ENCODE measurements at regions not wholly inside any gene's neighbourhood (a gene's known extent, or its start where the extent isn't known, plus 50 kb on each side); places are given as distances from the start of the nearest gene placed in this dataset.

GRCh38 chr2:16313235-16313975 is 352.2 kb downstream of the CYRIA start:
- TF ChIP-seq ELF4 (IDR thresholded peaks at IDR 0.05) = no peak
- no peak for TF ChIP-seq ARNT (IDR thresholded peaks at IDR 0.05)
- TF ChIP-seq LEF1 (IDR thresholded peaks at IDR 0.05; ENCODE audit: borderline replicate concordance) = no peak
- ChIA-PET CTCF (no interaction called here), POLR2A (no interaction called here)
- no peak for DNase-seq (ENCODE audit: extremely low spot score)

GRCh38 chr2:16312771-16313170 is 352.9 kb downstream of the CYRIA start:
- no peak for TF ChIP-seq SP1 (IDR thresholded peaks at IDR 0.05)
- TF ChIP-seq HDGF (IDR thresholded peaks at IDR 0.05; ENCODE audit: borderline replicate concordance) = no peak
- TF ChIP-seq ARNT (IDR thresholded peaks at IDR 0.05) = no peak
- no peak for TF ChIP-seq CTBP1 (IDR thresholded peaks at IDR 0.05; ENCODE audit: borderline replicate concordance)
- TF ChIP-seq NFRKB (IDR thresholded peaks at IDR 0.05) = no peak
- no peak for TF ChIP-seq L3MBTL2 (conservative IDR thresholded peaks at IDR 0.05)
- TF ChIP-seq TARDBP (IDR thresholded peaks at IDR 0.05) = no peak
- TF ChIP-seq FOXA1 (IDR thresholded peaks at IDR 0.05) = no peak
- no peak for DNase-seq (ENCODE audit: extremely low spot score)
- ChIA-PET POLR2A (no interaction called here), CTCF (no interaction called here)

- TF ChIP-seq LEF1 (IDR thresholded peaks at IDR 0.05; ENCODE audit: borderline replicate concordance) (no peak), HDGF (IDR thresholded peaks at IDR 0.05; ENCODE audit: borderline replicate concordance) (no peak), ELF4 (IDR thresholded peaks at IDR 0.05) (no peak), NFRKB (IDR thresholded peaks at IDR 0.05) (no peak), SP1 (IDR thresholded peaks at IDR 0.05) (no peak), CTBP1 (IDR thresholded peaks at IDR 0.05; ENCODE audit: borderline replicate concordance) (no peak), FOXK2 (IDR thresholded peaks at IDR 0.05) (no peak), BHLHE40 (IDR thresholded peaks at IDR 0.05; ENCODE audit: borderline replicate concordance) (no peak)
- POLR2A ChIA-PET = no interaction called here
- no peak for DNase-seq (ENCODE audit: extremely low spot score)
- CTCF ChIA-PET = no interaction called here
Measured at GRCh38 chr2:16311521-16312440, 353.9 kb downstream of the CYRIA start.

GRCh38 chr2:16308816-16309215 is 356.8 kb downstream of the CYRIA start:
- POLR2A ChIA-PET = no interaction called here
- TF ChIP-seq LEF1 (IDR thresholded peaks at IDR 0.05; ENCODE audit: borderline replicate concordance) = no peak
- TF ChIP-seq SP1 (IDR thresholded peaks at IDR 0.05) = no peak
- TF ChIP-seq ARNT (IDR thresholded peaks at IDR 0.05) = no peak
- TF ChIP-seq FOXA1 (IDR thresholded peaks at IDR 0.05) = no peak
- no peak for TF ChIP-seq FOXK2 (IDR thresholded peaks at IDR 0.05)
- no peak for TF ChIP-seq ELF4 (IDR thresholded peaks at IDR 0.05)
- TF ChIP-seq ZNF384 (IDR thresholded peaks at IDR 0.05) = no peak
- no peak for TF ChIP-seq HDGF (IDR thresholded peaks at IDR 0.05; ENCODE audit: borderline replicate concordance)
- no peak for TF ChIP-seq L3MBTL2 (conservative IDR thresholded peaks at IDR 0.05)
- TF ChIP-seq CTBP1 (IDR thresholded peaks at IDR 0.05; ENCODE audit: borderline replicate concordance) = no peak
- CTCF ChIA-PET = interaction anchor here (1.0 kb wide), 1 partner anchor 13 kb away, joined by 3 read pairs; no protein-coding TSS in a partner anchor
- DNase-seq (ENCODE audit: extremely low spot score) = no peak

GRCh38 chr2:16304876-16305590 is 360.6 kb downstream of the CYRIA start:
- ChIA-PET POLR2A (no interaction called here), CTCF (no interaction called here)
- DNase-seq (ENCODE audit: extremely low spot score) = no peak
- TF ChIP-seq LEF1 (IDR thresholded peaks at IDR 0.05; ENCODE audit: borderline replicate concordance) (no peak), FOXK2 (IDR thresholded peaks at IDR 0.05) (no peak), ELF4 (IDR thresholded peaks at IDR 0.05) (no peak), TARDBP (IDR thresholded peaks at IDR 0.05) (no peak), CTBP1 (IDR thresholded peaks at IDR 0.05; ENCODE audit: borderline replicate concordance) (no peak), FOXA1 (IDR thresholded peaks at IDR 0.05) (no peak), BHLHE40 (IDR thresholded peaks at IDR 0.05; ENCODE audit: borderline replicate concordance) (no peak), SUZ12 (IDR thresholded peaks at IDR 0.05) (no peak), FOXM1 (IDR thresholded peaks at IDR 0.05; ENCODE audit: borderline replicate concordance) (no peak)

- ChIA-PET CTCF (interaction anchor here (1.8 kb wide), 1 partner anchor 364 kb away, joined by 4 read pairs; the partner anchor contains the start of gene MYCN), POLR2A (no interaction called here)
- no peak for TF ChIP-seq HDGF (IDR thresholded peaks at IDR 0.05; ENCODE audit: borderline replicate concordance)
- TF ChIP-seq FOXM1 (IDR thresholded peaks at IDR 0.05; ENCODE audit: borderline replicate concordance) = no peak
- TF ChIP-seq SP1 (IDR thresholded peaks at IDR 0.05) = no peak
- TF ChIP-seq PKNOX1 (IDR thresholded peaks at IDR 0.05) = no peak
- no peak for TF ChIP-seq BHLHE40 (IDR thresholded peaks at IDR 0.05; ENCODE audit: borderline replicate concordance)
- no peak for TF ChIP-seq CTBP1 (IDR thresholded peaks at IDR 0.05; ENCODE audit: borderline replicate concordance)
- no peak for TF ChIP-seq SUZ12 (IDR thresholded peaks at IDR 0.05)
- TF ChIP-seq L3MBTL2 (conservative IDR thresholded peaks at IDR 0.05) = no peak
- TF ChIP-seq TARDBP (IDR thresholded peaks at IDR 0.05) = no peak
- TF ChIP-seq LEF1 (IDR thresholded peaks at IDR 0.05; ENCODE audit: borderline replicate concordance) = no peak
- TF ChIP-seq FOXK2 (IDR thresholded peaks at IDR 0.05) = no peak
- TF ChIP-seq ARNT (IDR thresholded peaks at IDR 0.05) = no peak
- TF ChIP-seq FOXA1 (IDR thresholded peaks at IDR 0.05) = no peak
- DNase-seq (ENCODE audit: extremely low spot score) = no peak
Measured at GRCh38 chr2:16303761-16304160, 361.9 kb downstream of the CYRIA start.

- POLR2A ChIA-PET = no interaction called here
- TF ChIP-seq TARDBP (IDR thresholded peaks at IDR 0.05) (no peak), FOXK2 (IDR thresholded peaks at IDR 0.05) (no peak), HDGF (IDR thresholded peaks at IDR 0.05; ENCODE audit: borderline replicate concordance) (no peak), PKNOX1 (IDR thresholded peaks at IDR 0.05) (no peak)
- DNase-seq (ENCODE audit: extremely low spot score) = no peak
- CTCF ChIA-PET = interaction anchor here (1.8 kb wide), 1 partner anchor 363 kb away, joined by 4 read pairs; the partner anchor contains the start of gene MYCN
Measured at GRCh38 chr2:16303273-16303577, 362.4 kb downstream of the CYRIA start.
